NCI-H2107 (cell line): ENCODE measurements at regions not wholly inside any gene's neighbourhood (a gene's known extent, or its start where the extent isn't known, plus 50 kb on each side); places are given as distances from the start of the nearest gene placed in this dataset.

Experiments
- DNase-seq: peaks from one replicate; lab custom pipeline; 2025; lab: John Stamatoyannopoulos, UW

GRCh38 chr12:22900401-22900800, 275.4 kb downstream of the ETNK1 start:
- no peak for DNase-seq

GRCh38 chr12:22904485-22904884, 279.5 kb downstream of the ETNK1 start:
- no peak for DNase-seq

GRCh38 chr12:22916241-22916640, 291.3 kb downstream of the ETNK1 start:
- DNase-seq = no peak

- no peak for DNase-seq
Measured at GRCh38 chr12:22916815-22917214, 291.8 kb downstream of the ETNK1 start.

DNA sequence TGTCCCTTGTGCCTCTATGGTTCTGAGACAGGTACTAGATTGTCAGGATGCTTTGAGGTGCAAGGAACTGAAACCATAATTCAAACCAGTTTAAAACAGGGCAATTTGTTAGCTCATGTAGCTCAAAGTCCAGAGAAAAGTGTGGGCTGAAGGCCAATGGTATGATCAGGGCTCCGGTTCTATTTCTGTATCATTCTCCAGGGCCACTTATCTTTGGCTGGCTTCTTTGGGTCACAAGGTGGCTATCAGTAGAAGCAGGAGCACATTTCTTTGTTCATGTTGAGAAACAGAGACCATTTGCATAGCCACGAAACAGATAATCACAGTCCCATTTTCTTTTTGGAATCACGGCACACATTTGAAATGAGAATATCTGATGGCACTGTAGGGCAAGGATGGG, 294.9 kb downstream of the ETNK1 start:
- no peak for DNase-seq

DNA sequence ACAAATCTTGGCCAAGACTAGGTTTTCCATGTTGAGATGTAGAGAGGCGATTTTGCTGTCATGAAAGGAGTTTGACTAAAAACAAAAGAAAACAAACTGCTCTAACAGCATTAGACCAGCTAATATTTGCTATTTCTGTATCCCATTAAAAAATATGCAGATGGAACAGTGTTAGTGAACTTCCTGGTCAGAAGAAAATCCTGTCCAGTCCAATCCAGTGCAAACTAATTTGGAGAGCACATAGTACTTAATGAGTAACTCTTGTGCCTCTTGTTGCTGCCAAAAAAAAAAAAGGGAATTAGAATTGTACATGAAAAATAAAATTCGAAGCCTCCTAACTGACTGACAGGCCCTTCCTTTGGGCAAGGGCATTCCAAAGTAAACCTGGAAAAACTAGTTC, 298.8 kb downstream of the ETNK1 start:
- no peak for DNase-seq

DNA sequence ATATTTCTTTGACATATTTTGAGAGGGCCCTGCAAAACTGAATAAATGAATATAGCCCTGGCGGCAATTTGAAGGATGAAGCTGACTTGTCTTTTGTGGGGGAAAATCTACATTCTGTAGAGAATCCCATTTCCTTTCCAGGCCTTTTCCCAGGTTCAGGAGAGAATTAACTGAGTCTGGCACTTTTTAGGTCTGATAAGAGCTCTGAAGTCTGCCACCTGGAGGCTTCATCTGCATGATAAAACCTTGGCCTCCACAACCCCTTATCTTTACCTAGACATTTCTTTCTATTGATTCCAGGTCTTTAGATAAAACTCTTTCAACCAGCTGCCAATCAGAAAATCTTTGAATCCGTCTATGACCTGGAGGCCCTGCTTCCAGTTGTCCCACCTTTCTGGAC, 299.4 kb downstream of the ETNK1 start:
- no peak for DNase-seq

- no peak for DNase-seq
Measured at GRCh38 chr12:22925623-22926022, 300.7 kb downstream of the ETNK1 start.

DNA sequence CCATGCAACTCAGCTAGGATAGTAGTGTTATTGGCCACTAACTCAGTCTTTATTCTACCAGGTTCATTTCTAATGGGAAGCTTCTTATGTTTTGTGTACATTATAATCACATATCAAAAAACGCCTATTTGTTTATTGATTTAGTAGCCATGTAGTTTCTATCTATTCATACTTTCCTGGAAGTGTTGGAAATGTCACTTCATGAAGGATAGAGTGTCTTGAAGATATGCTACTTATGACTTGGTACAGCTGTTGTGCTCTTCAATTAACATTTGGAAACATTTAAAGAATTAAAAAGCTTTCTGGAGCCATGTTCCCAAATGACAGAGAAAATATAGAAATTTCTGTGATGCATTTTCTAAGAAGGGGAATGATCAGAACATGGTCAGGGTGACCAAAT, 307.5 kb downstream of the ETNK1 start:
- no peak for DNase-seq

- DNase-seq = no peak
Measured at GRCh38 chr12:22935090-22935489, 310.1 kb downstream of the ETNK1 start.

DNA sequence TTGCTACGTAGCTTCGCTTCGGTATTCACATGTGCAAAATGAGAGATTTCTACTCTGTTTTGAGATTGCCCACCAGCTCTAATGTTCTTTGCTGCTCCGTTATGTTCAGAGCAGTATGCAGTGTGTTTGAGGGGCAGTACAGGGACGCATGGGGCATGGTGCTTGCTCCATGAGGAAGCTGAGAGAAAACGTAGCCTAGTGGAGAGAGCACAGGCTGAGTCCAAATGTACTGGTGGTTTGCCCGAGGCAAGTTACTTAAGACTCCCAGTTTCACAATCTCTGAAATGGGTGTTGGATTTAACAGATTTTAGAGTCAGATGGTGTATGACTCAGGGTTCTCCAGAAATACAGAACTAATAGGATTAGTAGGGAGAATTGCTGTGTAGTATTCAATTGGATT, 310.5 kb downstream of the ETNK1 start:
- DNase-seq = no peak

DNA sequence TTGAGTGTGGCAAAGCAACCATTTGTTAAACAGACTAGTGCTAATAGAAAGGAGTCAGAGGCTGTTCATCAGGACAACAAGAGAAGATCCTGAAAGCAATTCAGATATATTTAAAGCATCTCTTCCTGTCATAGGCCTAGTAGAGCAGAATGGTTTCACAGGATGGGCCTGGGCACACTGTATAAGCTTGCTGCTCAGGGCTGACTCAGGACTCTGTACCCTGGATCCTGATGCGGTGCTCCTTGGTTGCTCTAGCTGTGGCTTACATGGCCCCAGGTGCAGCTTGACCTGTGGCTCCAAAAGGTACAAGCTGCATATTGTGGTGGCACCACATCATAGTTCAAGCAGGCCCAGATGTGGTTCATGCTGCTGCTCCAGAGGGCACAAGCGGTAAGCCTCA, 313.4 kb downstream of the ETNK1 start:
- DNase-seq = no peak

DNA sequence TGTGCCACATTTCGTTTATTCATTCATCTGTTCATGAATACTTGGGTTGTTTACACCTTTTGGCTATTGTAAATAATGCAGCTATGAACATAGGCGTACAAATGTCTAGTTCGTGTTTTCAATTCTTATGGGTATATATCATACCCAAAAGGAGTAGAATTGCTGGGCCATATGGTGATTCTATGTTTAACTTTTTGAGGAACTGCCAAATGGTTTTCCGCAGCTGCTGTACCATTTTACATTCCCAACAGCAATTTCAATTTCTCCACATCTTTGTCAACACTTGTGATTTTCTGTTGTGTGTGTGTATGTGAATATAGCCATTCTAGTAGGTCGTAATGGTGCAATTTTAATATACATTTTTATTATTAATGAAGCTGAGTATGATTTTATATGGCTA, 326.2 kb downstream of the ETNK1 start:
- no peak for DNase-seq

- DNase-seq = no peak
Measured at GRCh38 chr12:22956690-22957089, 331.7 kb downstream of the ETNK1 start.

DNA sequence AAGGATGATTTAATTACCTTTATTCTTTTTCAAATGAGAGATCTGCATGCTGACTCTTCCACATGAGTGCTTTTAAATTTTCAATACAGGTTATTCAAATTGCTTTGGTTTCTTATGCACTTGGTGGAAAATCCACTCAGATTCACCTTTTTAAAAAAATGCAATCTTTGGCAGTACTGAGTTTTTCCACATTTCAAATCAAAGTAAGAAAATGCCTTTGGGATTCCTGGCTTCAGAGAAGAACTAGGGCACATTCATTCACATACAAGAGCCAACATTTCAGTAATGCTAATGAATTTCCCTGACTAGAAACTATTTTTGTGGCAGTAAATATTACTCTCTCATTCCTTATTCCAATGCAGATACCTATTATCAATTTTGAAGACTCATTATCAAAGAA, 342.2 kb downstream of the ETNK1 start:
- no peak for DNase-seq

- no peak for DNase-seq
Measured at GRCh38 chr12:22969521-22969920, 344.6 kb downstream of the ETNK1 start.

DNA sequence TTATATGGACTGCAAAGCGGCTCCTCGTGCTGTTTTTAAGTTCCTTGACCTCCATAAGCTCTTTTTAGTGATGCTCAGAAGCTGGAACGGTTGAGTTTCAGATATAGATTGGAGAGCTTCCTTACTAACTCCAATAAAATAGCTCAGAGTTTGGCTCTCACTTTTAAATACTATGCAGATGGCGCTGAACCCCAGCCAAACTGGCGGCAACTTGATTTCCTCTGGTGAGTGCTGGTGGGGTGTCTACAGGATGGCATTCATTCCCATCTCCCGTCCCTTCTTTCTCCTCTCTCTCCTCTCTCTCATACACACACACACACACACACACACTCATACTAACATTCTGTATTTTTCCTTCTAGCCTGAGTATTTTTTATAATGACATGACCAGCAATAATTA, 346.3 kb downstream of the ETNK1 start:
- DNase-seq = no peak

- DNase-seq = no peak
Measured at GRCh38 chr12:22971701-22972191, 346.8 kb downstream of the ETNK1 start.

- no peak for DNase-seq
Measured at GRCh38 chr12:22974865-22975264, 349.9 kb downstream of the ETNK1 start.

- no peak for DNase-seq
Measured at GRCh38 chr12:22978962-22979361, 354.0 kb downstream of the ETNK1 start.

- DNase-seq = no peak
Measured at GRCh38 chr12:22979854-22980469, 355.0 kb downstream of the ETNK1 start.

DNA sequence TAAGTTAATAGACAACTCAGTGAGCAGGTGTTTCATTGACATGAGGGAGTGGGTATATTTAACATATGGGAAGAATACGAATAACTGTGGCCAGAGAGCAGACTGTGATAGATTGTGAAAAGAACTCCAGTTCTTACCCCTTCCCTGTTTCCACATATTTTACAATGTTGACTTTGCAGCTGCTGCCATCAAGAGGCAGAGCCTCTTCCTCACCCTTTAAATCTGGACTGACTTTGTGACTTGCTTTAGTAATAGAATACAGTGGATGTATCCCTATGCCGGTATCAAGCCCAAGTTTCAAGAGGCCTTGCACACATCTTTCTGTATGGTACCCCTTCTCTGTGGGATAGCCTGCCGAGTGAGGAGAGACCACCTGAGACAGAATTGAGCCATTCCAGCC, 356.7 kb downstream of the ETNK1 start:
- DNase-seq = no peak

DNA sequence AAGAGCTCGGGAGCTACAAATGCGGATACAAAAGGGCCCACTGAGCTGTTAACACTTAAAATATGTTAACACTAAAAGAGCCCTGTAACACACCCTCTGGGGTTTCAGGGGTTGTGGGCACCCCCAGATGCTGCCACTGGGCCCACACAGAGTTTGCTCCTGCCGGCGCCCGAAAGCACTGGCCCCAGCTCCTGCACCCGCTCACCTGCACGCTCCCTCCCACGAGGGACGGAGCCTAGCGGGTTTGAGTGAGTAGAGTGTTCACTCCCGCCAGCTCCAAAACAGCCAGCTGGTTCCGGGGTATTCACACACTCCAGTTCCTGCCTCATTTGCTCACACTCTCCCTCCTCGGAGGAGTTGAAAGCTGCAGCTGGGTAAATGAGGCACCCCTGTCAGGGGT, 357.7 kb downstream of the ETNK1 start:
- no peak for DNase-seq

- no peak for DNase-seq
Measured at GRCh38 chr12:22986997-22987396, 362.0 kb downstream of the ETNK1 start.

DNA sequence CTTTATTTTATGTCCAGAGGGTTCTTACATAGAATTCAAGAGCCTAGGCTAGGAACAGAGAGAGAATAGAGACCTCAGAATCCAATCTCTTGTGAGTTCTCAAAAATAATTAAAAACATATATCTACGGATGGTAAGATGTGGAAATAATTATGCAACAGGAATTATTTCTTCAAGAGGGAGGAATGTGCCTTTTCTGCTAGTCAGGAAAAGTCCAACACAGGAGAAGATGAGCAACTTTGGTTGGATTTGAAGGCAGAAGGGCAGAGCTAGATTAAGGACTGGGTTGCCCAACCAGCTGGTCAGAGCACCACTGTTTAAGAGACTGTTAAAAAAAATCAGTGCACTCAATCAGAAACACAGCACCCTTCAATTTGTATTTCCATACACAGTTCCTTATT, 365.5 kb downstream of the ETNK1 start:
- no peak for DNase-seq
